Vagina (tissue), 2 donors: ENCODE measurements at regions not wholly inside any gene's neighbourhood (a gene's known extent, or its start where the extent isn't known, plus 50 kb on each side); places are given as distances from the start of the nearest gene placed in this dataset.

ENCODE experiments used
- CTCF ChIP-seq, 3 experiments: fragments of 450-650 bp in 2 of 3; fragments of 200-600 bp in 1 of 3; sonication (generic) in 1 of 3; IDR thresholded peaks; one replicate each; pipeline ENCODE4 v1.5.1; 2017 to 2019; ENCODE audit warnings: antibody characterized with exemption in 3 of 3, mild to moderate bottlenecking in 2 of 3, moderate library complexity in 2 of 3
- POLR2A ChIP-seq, 2 donors: fragments of 450-650 bp; IDR thresholded peaks; one replicate each; pipeline ENCODE4 v1.6.1; 2017; ENCODE audit warnings: antibody characterized with exemption in 2 of 2, mild to moderate bottlenecking in 2 of 2, moderate library complexity in 2 of 2
- POLR2AphosphoS5 ChIP-seq, 2 donors: sonication (generic); formaldehyde crosslinking; IDR thresholded peaks; one replicate each; pipeline ENCODE4 v1.9.0; 2017; ENCODE audit warnings: antibody characterized with exemption in 2 of 2, mild to moderate bottlenecking in 2 of 2, low read depth in 1 of 2; ENCODE audit not compliant: insufficient read depth in 1 of 2

GRCh38 chr18:22267697-22268096 is 98.3 kb downstream of the GATA6 start:
- TF ChIP-seq CTCF (IDR thresholded peaks at IDR 0.05) (no peak), POLR2AphosphoS5 (IDR thresholded peaks at IDR 0.05; ENCODE audit: insufficient read depth in 1 of 2, low read depth in 1 of 2) (no peak), POLR2A (IDR thresholded peaks at IDR 0.05) (no peak)
